Glutamatergic neuron (in vitro differentiated cells): ENCODE measurements at regions not wholly inside any gene's neighbourhood (a gene's known extent, or its start where the extent isn't known, plus 50 kb on each side); places are given as distances from the start of the nearest gene placed in this dataset.

Experiments
- DNase-seq: peaks from one replicate; pipeline ENCODE4 v3.0.0; 2022
- H3K27ac Mint-ChIP-seq: one replicate; pipeline ENCODE4 v1.8.0; 2020; ENCODE audit warnings: mild to moderate bottlenecking, mixed read lengths, inconsistent platforms; ENCODE audit not compliant: unreplicated experiment
- H3K27me3 Mint-ChIP-seq: one replicate; pipeline ENCODE4 v1.8.0; 2020; ENCODE audit warnings: mild to moderate bottlenecking, moderate library complexity, mixed read lengths, inconsistent platforms; ENCODE audit not compliant: unreplicated experiment
- H3K36me3 Mint-ChIP-seq: one replicate; pipeline ENCODE4 v1.8.0; 2020; ENCODE audit warnings: mild to moderate bottlenecking, mixed read lengths, inconsistent platforms; ENCODE audit not compliant: unreplicated experiment
- H3K4me1 Mint-ChIP-seq: one replicate; pipeline ENCODE4 v1.8.0; 2020; ENCODE audit warnings: mild to moderate bottlenecking, low read depth, mixed read lengths, inconsistent platforms; ENCODE audit not compliant: unreplicated experiment
- H3K4me3 Mint-ChIP-seq: one replicate; pipeline ENCODE4 v1.8.0; 2020; ENCODE audit warnings: mild to moderate bottlenecking, mixed read lengths, inconsistent platforms; ENCODE audit not compliant: unreplicated experiment
- H3K9me3 Mint-ChIP-seq: one replicate; pipeline ENCODE4 v1.8.0; 2020; ENCODE audit warnings: mild to moderate bottlenecking, moderate library complexity, mixed read lengths, inconsistent platforms; ENCODE audit not compliant: unreplicated experiment
- TF ChIP-seq, protein P1 (sequence below): fragments of 200-600 bp; sonication (generic); IDR thresholded peaks from one replicate; pipeline ENCODE4 v1.5.0; 2021; ENCODE audit not compliant: partially characterized antibody, unreplicated experiment

GRCh38 chr12:93122569-93123091, 193.5 kb upstream of the EEA1 start:
- no peaks in the 10 kb centered on the region for H3K4me1 Mint-ChIP-seq
- H3K27me3 Mint-ChIP-seq: no peaks in the 10 kb centered on the region
- no peak overlapping the region for H3K27ac Mint-ChIP-seq
- no peak for DNase-seq
- H3K36me3 Mint-ChIP-seq: no peaks in the 10 kb centered on the region
- no peak overlapping the region for H3K4me3 Mint-ChIP-seq
- TF ChIP-seq, protein P1, sequence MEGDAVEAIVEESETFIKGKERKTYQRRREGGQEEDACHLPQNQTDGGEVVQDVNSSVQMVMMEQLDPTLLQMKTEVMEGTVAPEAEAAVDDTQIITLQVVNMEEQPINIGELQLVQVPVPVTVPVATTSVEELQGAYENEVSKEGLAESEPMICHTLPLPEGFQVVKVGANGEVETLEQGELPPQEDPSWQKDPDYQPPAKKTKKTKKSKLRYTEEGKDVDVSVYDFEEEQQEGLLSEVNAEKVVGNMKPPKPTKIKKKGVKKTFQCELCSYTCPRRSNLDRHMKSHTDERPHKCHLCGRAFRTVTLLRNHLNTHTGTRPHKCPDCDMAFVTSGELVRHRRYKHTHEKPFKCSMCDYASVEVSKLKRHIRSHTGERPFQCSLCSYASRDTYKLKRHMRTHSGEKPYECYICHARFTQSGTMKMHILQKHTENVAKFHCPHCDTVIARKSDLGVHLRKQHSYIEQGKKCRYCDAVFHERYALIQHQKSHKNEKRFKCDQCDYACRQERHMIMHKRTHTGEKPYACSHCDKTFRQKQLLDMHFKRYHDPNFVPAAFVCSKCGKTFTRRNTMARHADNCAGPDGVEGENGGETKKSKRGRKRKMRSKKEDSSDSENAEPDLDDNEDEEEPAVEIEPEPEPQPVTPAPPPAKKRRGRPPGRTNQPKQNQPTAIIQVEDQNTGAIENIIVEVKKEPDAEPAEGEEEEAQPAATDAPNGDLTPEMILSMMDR: no peak
- no peaks in the 10 kb centered on the region for H3K9me3 Mint-ChIP-seq

GRCh38 chr12:93125126-93125525, 196.0 kb upstream of the EEA1 start:
- no peak overlapping the region for H3K27ac Mint-ChIP-seq
- no peaks in the 10 kb centered on the region for H3K9me3 Mint-ChIP-seq
- H3K4me3 Mint-ChIP-seq: no peak overlapping the region

GRCh38 chr12:93126069-93126474, 197.0 kb upstream of the EEA1 start:
- DNase-seq: no peak
- TF ChIP-seq, protein P1: no peak
- Mint-ChIP-seq H3K9me3 (no peaks in the 10 kb centered on the region), H3K27ac (no peak overlapping the region), H3K36me3 (no peaks in the 10 kb centered on the region), H3K27me3 (no peaks in the 10 kb centered on the region), H3K4me1 (no peaks in the 10 kb centered on the region), H3K4me3 (no peak overlapping the region)

More at GRCh38 chr12:93125126-93125525, 196.0 kb upstream of the EEA1 start:
- no peaks in the 10 kb centered on the region for H3K36me3 Mint-ChIP-seq
- TF ChIP-seq, protein P1: no peak
- no peak for DNase-seq
- H3K4me1 Mint-ChIP-seq: no peaks in the 10 kb centered on the region
- H3K27me3 Mint-ChIP-seq: no peaks in the 10 kb centered on the region

- H3K36me3 Mint-ChIP-seq: no peaks in the 10 kb centered on the region
- no peaks in the 10 kb centered on the region for H3K9me3 Mint-ChIP-seq
- no peak overlapping the region for H3K4me3 Mint-ChIP-seq
- no peak for DNase-seq
- TF ChIP-seq, protein P1: no peak
- H3K27ac Mint-ChIP-seq: no peak overlapping the region
- no peaks in the 10 kb centered on the region for H3K27me3 Mint-ChIP-seq
- H3K4me1 Mint-ChIP-seq: no peaks in the 10 kb centered on the region
Observed at GRCh38 chr12:93127107-93127560, 198.0 kb upstream of the EEA1 start.

GRCh38 chr12:93127582-93128331, 198.7 kb upstream of the EEA1 start:
- TF ChIP-seq, protein P1: no peak
- Mint-ChIP-seq H3K4me1 (no peaks in the 10 kb centered on the region), H3K27me3 (no peaks in the 10 kb centered on the region), H3K4me3 (no peak overlapping the region), H3K36me3 (no peaks in the 10 kb centered on the region), H3K9me3 (no peaks in the 10 kb centered on the region), H3K27ac (no peak overlapping the region)
- no peak for DNase-seq
